GM23338 (cell line): ENCODE measurements at regions not wholly inside any gene's neighbourhood (a gene's known extent, or its start where the extent isn't known, plus 50 kb on each side); places are given as distances from the start of the nearest gene placed in this dataset.

Source experiments
- ATAC-seq: fragments of 200-7000 bp; cut with Tn5 transposase; 3 replicates; pipeline ENCODE4 v1.9.1; 2020
- DNase-seq: peaks from one replicate; pipeline ENCODE4 v3.0.0-alpha.2; 2015; ENCODE audit warnings: low spot score
- H2AFZ ChIP-seq: fragments of 200-600 bp; sonication (generic); 2 replicates; pipeline ENCODE4 v1.8.0; 2016; ENCODE audit warnings: antibody characterized with exemption, mild to moderate bottlenecking, moderate library complexity
- H3F3A ChIP-seq: fragments of 200-600 bp; sonication (generic); replicated peaks from 2 replicates; pipeline ENCODE4 v1.8.0; 2017; ENCODE audit warnings: antibody characterized with exemption, mixed run types, low read depth
- H3K27ac ChIP-seq: fragments of 200-600 bp; sonication (generic); 2 replicates; pipeline ENCODE4 v1.6.1; 2016; ENCODE audit warnings: low read depth
- H3K27me3 ChIP-seq: fragments of 200-600 bp; sonication (generic); 2 replicates; pipeline ENCODE4 v1.8.0; 2016; ENCODE audit warnings: mild to moderate bottlenecking, mixed run types, moderate library complexity; ENCODE audit not compliant: insufficient read depth
- H3K36me3 ChIP-seq: fragments of 200-600 bp; sonication (generic); 2 replicates; pipeline ENCODE4 v1.8.0; 2016; ENCODE audit warnings: mild to moderate bottlenecking; ENCODE audit not compliant: insufficient read depth
- H3K4me1 ChIP-seq: fragments of 200-600 bp; sonication (generic); 2 replicates; pipeline ENCODE4 v1.8.0; 2016; ENCODE audit warnings: mild to moderate bottlenecking, moderate library complexity; ENCODE audit not compliant: insufficient read depth
- H3K4me2 ChIP-seq: fragments of 200-600 bp; sonication (generic); 2 replicates; pipeline ENCODE4 v1.7.1; 2017; ENCODE audit warnings: mixed run types
- H3K4me3 ChIP-seq: fragments of 200-600 bp; sonication (generic); 2 replicates; pipeline ENCODE4 v1.6.1; 2016; ENCODE audit warnings: mixed run types
- H3K79me2 ChIP-seq: fragments of 200-600 bp; sonication (generic); replicated peaks from 2 replicates; pipeline ENCODE4 v1.8.0; 2017; ENCODE audit warnings: mild to moderate bottlenecking; ENCODE audit not compliant: insufficient read depth
- H3K9me2 ChIP-seq: fragments of 200-600 bp; sonication (generic); 2 replicates; pipeline ENCODE4 v1.8.0; 2017; ENCODE audit not compliant: insufficient read depth
- H4K20me1 ChIP-seq: fragments of 200-600 bp; sonication (generic); replicated peaks from 2 replicates; pipeline ENCODE4 v1.8.0; 2017; ENCODE audit warnings: mild to moderate bottlenecking; ENCODE audit not compliant: insufficient read depth
- H3K27ac Mint-ChIP-seq: 2 replicates; pipeline ENCODE4 v1.8.0; 2020; ENCODE audit warnings: inconsistent platforms, mild to moderate bottlenecking, moderate library complexity, mixed read lengths
- H3K27me3 Mint-ChIP-seq: 3 replicates; pipeline ENCODE4 v1.8.0; 2022; ENCODE audit warnings: low read depth, mild to moderate bottlenecking, moderate library complexity, mixed read lengths, inconsistent platforms; ENCODE audit not compliant: insufficient read depth, poor library complexity
- H3K36me3 Mint-ChIP-seq: 3 replicates; pipeline ENCODE4 v1.8.0; 2021; ENCODE audit warnings: low read depth, mild to moderate bottlenecking, inconsistent platforms, moderate library complexity, mixed read lengths
- H3K4me1 Mint-ChIP-seq: 3 replicates; pipeline ENCODE4 v1.8.0; 2020; ENCODE audit warnings: mild to moderate bottlenecking, inconsistent platforms, mixed read lengths
- H3K4me3 Mint-ChIP-seq: 3 replicates; pipeline ENCODE4 v1.8.0; 2021; ENCODE audit warnings: moderate library complexity, mild to moderate bottlenecking, inconsistent platforms, mixed read lengths
- H3K9me3 Mint-ChIP-seq: 3 replicates; pipeline ENCODE4 v1.8.0; 2020; ENCODE audit warnings: moderate library complexity, mild to moderate bottlenecking, inconsistent platforms, mixed read lengths
- CREB1 ChIP-seq: fragments of 250-450 bp; sonication (Bioruptor Pico); IDR thresholded peaks from 2 replicates; pipeline ENCODE4 v1.5.0; 2020; ENCODE audit warnings: low read depth, mild to moderate bottlenecking, moderate library complexity
- JUNB ChIP-seq: IDR thresholded peaks from one replicate; pipeline ENCODE4 v1.6.1; 2016; ENCODE audit warnings: antibody characterized with exemption; ENCODE audit not compliant: unreplicated experiment
- NANOG ChIP-seq: IDR thresholded peaks from 2 replicates; pipeline ENCODE4 v1.6.1; 2016; ENCODE audit warnings: antibody characterized with exemption, borderline replicate concordance
- POLR2AphosphoS5 ChIP-seq: IDR thresholded peaks from 2 replicates; pipeline ENCODE4 v1.6.1; 2016; ENCODE audit warnings: antibody characterized with exemption, low read depth
- ZNF114 ChIP-seq: fragments of 250-450 bp; sonication (Bioruptor Pico); IDR thresholded peaks from 2 replicates; pipeline ENCODE4 v1.5.0; 2020; ENCODE audit warnings: mild to moderate bottlenecking, moderate library complexity
- ZNF331 ChIP-seq: fragments of 250-450 bp; sonication (Bioruptor Pico); IDR thresholded peaks from 2 replicates; pipeline ENCODE4 v1.5.0; 2020; ENCODE audit warnings: low read depth, mild to moderate bottlenecking, moderate library complexity
- TF ChIP-seq, protein P1 (sequence below): IDR thresholded peaks from one replicate; pipeline ENCODE4 v1.6.1; 2018; ENCODE audit warnings: antibody characterized with exemption; ENCODE audit not compliant: unreplicated experiment
- TF ChIP-seq, protein P2 (sequence below): IDR thresholded peaks from 2 replicates; pipeline ENCODE4 v1.6.1; 2016; ENCODE audit warnings: antibody characterized with exemption
- TF ChIP-seq, protein P3 (sequence below), 2 experiments: fragments of 200-600 bp in 1 of 2; sonication (generic) in 1 of 2; conservative IDR thresholded peaks; 2 replicates each; pipeline versions ENCODE4 v1.5.1 to v1.6.1; 2016 to 2017; ENCODE audit warnings: antibody characterized with exemption in 2 of 2, low read depth in 2 of 2, mild to moderate bottlenecking in 2 of 2, moderate library complexity in 1 of 2
- TF ChIP-seq, protein P4 (sequence below): fragments of 250-450 bp; sonication (Bioruptor Pico); IDR thresholded peaks from 2 replicates; pipeline ENCODE4 v1.5.0; 2020; ENCODE audit warnings: mild to moderate bottlenecking, moderate library complexity

DNA sequence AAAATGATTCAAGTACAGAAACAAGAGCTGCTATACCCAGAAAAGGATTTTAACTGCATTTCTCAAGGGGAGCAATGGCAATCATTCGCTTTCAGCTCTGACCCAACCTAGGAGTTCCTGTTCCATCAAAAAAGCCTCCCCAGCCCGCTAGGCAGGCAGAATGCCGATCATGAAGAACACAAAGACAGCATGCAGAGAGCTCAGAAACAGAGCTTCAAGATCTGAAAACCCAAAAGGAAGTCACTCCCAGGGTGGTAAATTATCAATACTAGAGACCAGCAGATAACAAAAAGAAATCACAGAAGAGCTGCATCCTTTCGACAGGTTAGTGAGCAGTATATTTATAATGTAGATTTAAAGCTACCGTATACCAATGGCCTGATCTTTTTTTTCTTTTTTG is 84.8 kb upstream of the CRIM1 start (continued):
- TF ChIP-seq, protein P1, sequence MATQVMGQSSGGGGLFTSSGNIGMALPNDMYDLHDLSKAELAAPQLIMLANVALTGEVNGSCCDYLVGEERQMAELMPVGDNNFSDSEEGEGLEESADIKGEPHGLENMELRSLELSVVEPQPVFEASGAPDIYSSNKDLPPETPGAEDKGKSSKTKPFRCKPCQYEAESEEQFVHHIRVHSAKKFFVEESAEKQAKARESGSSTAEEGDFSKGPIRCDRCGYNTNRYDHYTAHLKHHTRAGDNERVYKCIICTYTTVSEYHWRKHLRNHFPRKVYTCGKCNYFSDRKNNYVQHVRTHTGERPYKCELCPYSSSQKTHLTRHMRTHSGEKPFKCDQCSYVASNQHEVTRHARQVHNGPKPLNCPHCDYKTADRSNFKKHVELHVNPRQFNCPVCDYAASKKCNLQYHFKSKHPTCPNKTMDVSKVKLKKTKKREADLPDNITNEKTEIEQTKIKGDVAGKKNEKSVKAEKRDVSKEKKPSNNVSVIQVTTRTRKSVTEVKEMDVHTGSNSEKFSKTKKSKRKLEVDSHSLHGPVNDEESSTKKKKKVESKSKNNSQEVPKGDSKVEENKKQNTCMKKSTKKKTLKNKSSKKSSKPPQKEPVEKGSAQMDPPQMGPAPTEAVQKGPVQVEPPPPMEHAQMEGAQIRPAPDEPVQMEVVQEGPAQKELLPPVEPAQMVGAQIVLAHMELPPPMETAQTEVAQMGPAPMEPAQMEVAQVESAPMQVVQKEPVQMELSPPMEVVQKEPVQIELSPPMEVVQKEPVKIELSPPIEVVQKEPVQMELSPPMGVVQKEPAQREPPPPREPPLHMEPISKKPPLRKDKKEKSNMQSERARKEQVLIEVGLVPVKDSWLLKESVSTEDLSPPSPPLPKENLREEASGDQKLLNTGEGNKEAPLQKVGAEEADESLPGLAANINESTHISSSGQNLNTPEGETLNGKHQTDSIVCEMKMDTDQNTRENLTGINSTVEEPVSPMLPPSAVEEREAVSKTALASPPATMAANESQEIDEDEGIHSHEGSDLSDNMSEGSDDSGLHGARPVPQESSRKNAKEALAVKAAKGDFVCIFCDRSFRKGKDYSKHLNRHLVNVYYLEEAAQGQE = no peak
- TF ChIP-seq CREB1 (CRISPR knock-in tag) (no peak), JUNB (no peak), NANOG (peak; percentile 98), POLR2AphosphoS5 (no peak)
- TF ChIP-seq, protein P2, sequence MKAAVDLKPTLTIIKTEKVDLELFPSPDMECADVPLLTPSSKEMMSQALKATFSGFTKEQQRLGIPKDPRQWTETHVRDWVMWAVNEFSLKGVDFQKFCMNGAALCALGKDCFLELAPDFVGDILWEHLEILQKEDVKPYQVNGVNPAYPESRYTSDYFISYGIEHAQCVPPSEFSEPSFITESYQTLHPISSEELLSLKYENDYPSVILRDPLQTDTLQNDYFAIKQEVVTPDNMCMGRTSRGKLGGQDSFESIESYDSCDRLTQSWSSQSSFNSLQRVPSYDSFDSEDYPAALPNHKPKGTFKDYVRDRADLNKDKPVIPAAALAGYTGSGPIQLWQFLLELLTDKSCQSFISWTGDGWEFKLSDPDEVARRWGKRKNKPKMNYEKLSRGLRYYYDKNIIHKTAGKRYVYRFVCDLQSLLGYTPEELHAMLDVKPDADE = peak; percentile 87
- TF ChIP-seq, protein P3, sequence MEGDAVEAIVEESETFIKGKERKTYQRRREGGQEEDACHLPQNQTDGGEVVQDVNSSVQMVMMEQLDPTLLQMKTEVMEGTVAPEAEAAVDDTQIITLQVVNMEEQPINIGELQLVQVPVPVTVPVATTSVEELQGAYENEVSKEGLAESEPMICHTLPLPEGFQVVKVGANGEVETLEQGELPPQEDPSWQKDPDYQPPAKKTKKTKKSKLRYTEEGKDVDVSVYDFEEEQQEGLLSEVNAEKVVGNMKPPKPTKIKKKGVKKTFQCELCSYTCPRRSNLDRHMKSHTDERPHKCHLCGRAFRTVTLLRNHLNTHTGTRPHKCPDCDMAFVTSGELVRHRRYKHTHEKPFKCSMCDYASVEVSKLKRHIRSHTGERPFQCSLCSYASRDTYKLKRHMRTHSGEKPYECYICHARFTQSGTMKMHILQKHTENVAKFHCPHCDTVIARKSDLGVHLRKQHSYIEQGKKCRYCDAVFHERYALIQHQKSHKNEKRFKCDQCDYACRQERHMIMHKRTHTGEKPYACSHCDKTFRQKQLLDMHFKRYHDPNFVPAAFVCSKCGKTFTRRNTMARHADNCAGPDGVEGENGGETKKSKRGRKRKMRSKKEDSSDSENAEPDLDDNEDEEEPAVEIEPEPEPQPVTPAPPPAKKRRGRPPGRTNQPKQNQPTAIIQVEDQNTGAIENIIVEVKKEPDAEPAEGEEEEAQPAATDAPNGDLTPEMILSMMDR (conservative IDR thresholded peaks at IDR 0.05; ENCODE audit: low read depth in 2 of 2) = no peak

DNA sequence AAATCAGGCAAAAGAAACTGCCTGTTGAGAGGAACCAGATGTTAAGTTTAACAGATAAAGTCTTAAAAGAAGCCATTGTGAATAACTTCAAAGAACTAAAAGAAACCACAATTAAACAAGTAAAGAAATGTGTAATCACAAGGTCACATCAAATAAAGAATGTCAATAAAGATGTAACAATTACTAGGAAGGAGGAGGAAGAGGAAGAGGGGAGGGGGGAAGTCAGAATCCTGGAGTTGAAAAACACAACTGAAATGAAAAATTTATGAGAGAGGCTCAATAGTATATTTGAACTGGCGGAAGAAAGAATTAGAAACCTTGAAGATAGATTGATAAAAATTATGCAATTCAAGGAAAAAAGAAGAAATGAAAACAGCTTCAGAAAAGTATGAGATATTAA is 88.4 kb upstream of the CRIM1 start:
- Histone ChIP-seq H3K36me3 (no peaks in the 10 kb centered on the region), H2AFZ (no peak overlapping the region), H3K9me2 (no peaks in the 10 kb centered on the region), H3K4me2 (no peak overlapping the region), H3K27ac (no peak overlapping the region), H4K20me1 (no peaks in the 10 kb centered on the region), H3F3A (no peaks in the 10 kb centered on the region), H3K4me3 (no peak overlapping the region), H3K79me2 (no peaks in the 10 kb centered on the region), H3K4me1 (peaks cover 31% of the 10 kb centered on the region), H3K27me3 (no peaks in the 10 kb centered on the region)
- no peak for ATAC-seq
- Mint-ChIP-seq H3K36me3 (peaks cover 23% of the 10 kb centered on the region; the same call in 2 of the 3 replicates), H3K9me3 (peaks cover 13% of the 10 kb centered on the region), H3K27ac (no peak overlapping the region), H3K4me3 (no peak overlapping the region), H3K4me1 (peaks cover 42% of the 10 kb centered on the region), H3K27me3 (peaks cover 9% of the 10 kb centered on the region)
- no peak for TF ChIP-seq ZNF331 (CRISPR knock-in tag)
- TF ChIP-seq, protein P4, sequence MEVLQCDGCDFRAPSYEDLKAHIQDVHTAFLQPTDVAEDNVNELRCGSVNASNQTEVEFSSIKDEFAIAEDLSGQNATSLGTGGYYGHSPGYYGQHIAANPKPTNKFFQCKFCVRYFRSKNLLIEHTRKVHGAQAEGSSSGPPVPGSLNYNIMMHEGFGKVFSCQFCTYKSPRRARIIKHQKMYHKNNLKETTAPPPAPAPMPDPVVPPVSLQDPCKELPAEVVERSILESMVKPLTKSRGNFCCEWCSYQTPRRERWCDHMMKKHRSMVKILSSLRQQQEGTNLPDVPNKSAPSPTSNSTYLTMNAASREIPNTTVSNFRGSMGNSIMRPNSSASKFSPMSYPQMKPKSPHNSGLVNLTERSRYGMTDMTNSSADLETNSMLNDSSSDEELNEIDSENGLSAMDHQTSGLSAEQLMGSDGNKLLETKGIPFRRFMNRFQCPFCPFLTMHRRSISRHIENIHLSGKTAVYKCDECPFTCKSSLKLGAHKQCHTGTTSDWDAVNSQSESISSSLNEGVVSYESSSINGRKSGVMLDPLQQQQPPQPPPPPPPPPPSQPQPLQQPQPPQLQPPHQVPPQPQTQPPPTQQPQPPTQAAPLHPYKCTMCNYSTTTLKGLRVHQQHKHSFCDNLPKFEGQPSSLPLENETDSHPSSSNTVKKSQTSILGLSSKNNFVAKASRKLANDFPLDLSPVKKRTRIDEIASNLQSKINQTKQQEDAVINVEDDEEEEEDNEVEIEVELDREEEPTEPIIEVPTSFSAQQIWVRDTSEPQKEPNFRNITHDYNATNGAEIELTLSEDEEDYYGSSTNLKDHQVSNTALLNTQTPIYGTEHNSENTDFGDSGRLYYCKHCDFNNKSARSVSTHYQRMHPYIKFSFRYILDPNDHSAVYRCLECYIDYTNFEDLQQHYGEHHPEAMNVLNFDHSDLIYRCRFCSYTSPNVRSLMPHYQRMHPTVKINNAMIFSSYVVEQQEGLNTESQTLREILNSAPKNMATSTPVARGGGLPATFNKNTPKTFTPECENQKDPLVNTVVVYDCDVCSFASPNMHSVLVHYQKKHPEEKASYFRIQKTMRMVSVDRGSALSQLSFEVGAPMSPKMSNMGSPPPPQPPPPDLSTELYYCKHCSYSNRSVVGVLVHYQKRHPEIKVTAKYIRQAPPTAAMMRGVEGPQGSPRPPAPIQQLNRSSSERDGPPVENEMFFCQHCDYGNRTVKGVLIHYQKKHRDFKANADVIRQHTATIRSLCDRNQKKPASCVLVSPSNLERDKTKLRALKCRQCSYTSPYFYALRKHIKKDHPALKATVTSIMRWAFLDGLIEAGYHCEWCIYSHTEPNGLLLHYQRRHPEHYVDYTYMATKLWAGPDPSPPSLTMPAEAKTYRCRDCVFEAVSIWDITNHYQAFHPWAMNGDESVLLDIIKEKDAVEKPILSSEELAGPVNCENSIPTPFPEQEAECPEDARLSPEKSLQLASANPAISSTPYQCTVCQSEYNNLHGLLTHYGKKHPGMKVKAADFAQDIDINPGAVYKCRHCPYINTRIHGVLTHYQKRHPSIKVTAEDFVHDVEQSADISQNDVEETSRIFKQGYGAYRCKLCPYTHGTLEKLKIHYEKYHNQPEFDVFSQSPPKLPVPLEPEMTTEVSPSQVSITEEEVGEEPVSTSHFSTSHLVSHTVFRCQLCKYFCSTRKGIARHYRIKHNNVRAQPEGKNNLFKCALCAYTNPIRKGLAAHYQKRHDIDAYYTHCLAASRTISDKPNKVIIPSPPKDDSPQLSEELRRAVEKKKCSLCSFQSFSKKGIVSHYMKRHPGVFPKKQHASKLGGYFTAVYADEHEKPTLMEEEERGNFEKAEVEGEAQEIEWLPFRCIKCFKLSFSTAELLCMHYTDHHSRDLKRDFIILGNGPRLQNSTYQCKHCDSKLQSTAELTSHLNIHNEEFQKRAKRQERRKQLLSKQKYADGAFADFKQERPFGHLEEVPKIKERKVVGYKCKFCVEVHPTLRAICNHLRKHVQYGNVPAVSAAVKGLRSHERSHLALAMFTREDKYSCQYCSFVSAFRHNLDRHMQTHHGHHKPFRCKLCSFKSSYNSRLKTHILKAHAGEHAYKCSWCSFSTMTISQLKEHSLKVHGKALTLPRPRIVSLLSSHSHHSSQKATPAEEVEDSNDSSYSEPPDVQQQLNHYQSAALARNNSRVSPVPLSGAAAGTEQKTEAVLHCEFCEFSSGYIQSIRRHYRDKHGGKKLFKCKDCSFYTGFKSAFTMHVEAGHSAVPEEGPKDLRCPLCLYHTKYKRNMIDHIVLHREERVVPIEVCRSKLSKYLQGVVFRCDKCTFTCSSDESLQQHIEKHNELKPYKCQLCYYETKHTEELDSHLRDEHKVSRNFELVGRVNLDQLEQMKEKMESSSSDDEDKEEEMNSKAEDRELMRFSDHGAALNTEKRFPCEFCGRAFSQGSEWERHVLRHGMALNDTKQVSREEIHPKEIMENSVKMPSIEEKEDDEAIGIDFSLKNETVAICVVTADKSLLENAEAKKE = no peak
- TF ChIP-seq ZNF114 = no peak
- TF ChIP-seq JUNB = no peak
- DNase-seq = no peak
